ENCODE measurements at regions not wholly inside any gene's neighbourhood (a gene's known extent, or its start where the extent isn't known, plus 50 kb on each side); places are given as distances from the start of the nearest gene placed in this dataset.

- TF ChIP-seq, protein P1, sequence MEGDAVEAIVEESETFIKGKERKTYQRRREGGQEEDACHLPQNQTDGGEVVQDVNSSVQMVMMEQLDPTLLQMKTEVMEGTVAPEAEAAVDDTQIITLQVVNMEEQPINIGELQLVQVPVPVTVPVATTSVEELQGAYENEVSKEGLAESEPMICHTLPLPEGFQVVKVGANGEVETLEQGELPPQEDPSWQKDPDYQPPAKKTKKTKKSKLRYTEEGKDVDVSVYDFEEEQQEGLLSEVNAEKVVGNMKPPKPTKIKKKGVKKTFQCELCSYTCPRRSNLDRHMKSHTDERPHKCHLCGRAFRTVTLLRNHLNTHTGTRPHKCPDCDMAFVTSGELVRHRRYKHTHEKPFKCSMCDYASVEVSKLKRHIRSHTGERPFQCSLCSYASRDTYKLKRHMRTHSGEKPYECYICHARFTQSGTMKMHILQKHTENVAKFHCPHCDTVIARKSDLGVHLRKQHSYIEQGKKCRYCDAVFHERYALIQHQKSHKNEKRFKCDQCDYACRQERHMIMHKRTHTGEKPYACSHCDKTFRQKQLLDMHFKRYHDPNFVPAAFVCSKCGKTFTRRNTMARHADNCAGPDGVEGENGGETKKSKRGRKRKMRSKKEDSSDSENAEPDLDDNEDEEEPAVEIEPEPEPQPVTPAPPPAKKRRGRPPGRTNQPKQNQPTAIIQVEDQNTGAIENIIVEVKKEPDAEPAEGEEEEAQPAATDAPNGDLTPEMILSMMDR (IDR thresholded peaks at IDR 0.05) = no peak
- TF ChIP-seq POLR2AphosphoS5 (IDR thresholded peaks at IDR 0.05) (no peak), POLR2A (IDR thresholded peaks at IDR 0.05) (no peak), EP300 (IDR thresholded peaks at IDR 0.05; ENCODE audit: low read depth) (no peak)
Observed at GRCh38 chr6:106011476-106011875, 74.7 kb upstream of the PRDM1 start.

All from transverse colon (tissue), 4 donors.